GM12873 (cell line): ENCODE measurements at regions not wholly inside any gene's neighbourhood (a gene's known extent, or its start where the extent isn't known, plus 50 kb on each side); places are given as distances from the start of the nearest gene placed in this dataset.

Experiments used
- TF ChIP-seq, protein P1 (sequence below): IDR thresholded peaks from 2 replicates; pipeline ENCODE4 v1.5.1; 2012; ENCODE audit warnings: low read depth, mild to moderate bottlenecking, moderate library complexity, low read length, control low read depth; ENCODE audit not compliant: insufficient read depth; ENCODE audit errors: missing control alignments

GRCh38 chr3:110389005-110389404, 682.6 kb upstream of the NECTIN3 start:
- TF ChIP-seq, protein P1, sequence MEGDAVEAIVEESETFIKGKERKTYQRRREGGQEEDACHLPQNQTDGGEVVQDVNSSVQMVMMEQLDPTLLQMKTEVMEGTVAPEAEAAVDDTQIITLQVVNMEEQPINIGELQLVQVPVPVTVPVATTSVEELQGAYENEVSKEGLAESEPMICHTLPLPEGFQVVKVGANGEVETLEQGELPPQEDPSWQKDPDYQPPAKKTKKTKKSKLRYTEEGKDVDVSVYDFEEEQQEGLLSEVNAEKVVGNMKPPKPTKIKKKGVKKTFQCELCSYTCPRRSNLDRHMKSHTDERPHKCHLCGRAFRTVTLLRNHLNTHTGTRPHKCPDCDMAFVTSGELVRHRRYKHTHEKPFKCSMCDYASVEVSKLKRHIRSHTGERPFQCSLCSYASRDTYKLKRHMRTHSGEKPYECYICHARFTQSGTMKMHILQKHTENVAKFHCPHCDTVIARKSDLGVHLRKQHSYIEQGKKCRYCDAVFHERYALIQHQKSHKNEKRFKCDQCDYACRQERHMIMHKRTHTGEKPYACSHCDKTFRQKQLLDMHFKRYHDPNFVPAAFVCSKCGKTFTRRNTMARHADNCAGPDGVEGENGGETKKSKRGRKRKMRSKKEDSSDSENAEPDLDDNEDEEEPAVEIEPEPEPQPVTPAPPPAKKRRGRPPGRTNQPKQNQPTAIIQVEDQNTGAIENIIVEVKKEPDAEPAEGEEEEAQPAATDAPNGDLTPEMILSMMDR: no peak

DNA sequence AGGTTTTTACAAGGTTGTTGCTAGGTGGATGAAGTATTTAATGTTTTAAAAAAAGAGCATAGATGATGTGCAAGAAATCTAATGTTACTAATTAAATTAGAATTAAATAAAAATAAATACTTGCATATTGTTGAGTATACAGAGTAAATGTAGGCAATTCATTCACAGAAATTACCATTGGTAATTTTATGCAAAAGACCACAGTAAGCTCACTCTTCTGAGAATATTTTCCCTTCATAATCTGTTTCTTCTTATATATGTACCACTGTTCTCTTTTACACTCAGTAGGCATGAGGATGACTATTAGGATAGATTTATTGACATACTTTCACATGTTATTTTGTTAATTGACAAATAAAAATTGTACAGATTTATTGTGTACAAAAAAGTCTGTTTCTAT, 681.2 kb upstream of the NECTIN3 start:
- TF ChIP-seq, protein P1: no peak

GRCh38 chr3:110391042-110391441, 680.6 kb upstream of the NECTIN3 start:
- TF ChIP-seq, protein P1: no peak

GRCh38 chr3:110391640-110392395, 679.8 kb upstream of the NECTIN3 start:
- TF ChIP-seq, protein P1: no peak

- TF ChIP-seq, protein P1: no peak
These were observed 677.7 kb upstream of the NECTIN3 start for GRCh38 chr3:110393941-110394340.

DNA sequence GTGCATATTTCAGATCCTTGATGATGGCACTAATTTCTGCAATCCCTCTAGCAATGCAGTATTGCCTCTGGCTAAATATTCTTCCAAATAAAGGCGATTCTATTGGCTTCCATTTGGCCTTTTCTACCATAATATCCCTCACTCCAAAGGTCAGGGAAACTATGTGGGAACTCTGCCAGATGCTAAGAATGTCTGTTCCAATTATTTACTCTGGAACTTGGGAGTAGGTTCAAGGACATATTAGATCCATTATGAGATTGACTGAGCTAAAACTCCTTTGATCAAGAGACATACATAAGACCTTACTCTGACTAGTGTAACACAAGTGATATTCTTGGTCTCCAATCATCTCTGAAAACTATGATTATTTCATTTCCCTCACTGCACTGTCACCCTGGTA, 674.5 kb upstream of the NECTIN3 start:
- TF ChIP-seq, protein P1: no peak

GRCh38 chr3:110400315-110400714, 671.3 kb upstream of the NECTIN3 start:
- TF ChIP-seq, protein P1: no peak
